SK-N-MC (cell line): ENCODE measurements at regions not wholly inside any gene's neighbourhood (a gene's known extent, or its start where the extent isn't known, plus 50 kb on each side); places are given as distances from the start of the nearest gene placed in this dataset.

Source experiments
- DNase-seq: peaks from one replicate; pipeline ENCODE4 v3.0.0-alpha.2; 2011; ENCODE audit warnings: low read depth, low spot score
- H3K27ac ChIP-seq: fragments of 200-600 bp; sonication (generic); 2 replicates; pipeline ENCODE4 v1.5.1; 2016; ENCODE audit warnings: mixed run types
- H3K36me3 ChIP-seq: fragments of 200-600 bp; sonication (generic); 2 replicates; pipeline ENCODE4 v1.6.1; 2017; ENCODE audit warnings: antibody characterized with exemption, low read length, mixed read lengths; ENCODE audit not compliant: insufficient read depth
- H3K4me3 ChIP-seq: fragments of 200-600 bp; sonication (generic); 2 replicates; pipeline ENCODE4 v1.5.1; 2016
- H3K9ac ChIP-seq: fragments of 200-600 bp; sonication (generic); 2 replicates; pipeline ENCODE4 v1.8.0; 2017; ENCODE audit warnings: mixed run types, mixed read lengths; ENCODE audit not compliant: insufficient read length
- H3K9me3 ChIP-seq: fragments of 200-600 bp; sonication (generic); 2 replicates; pipeline ENCODE4 v1.6.1; 2017; ENCODE audit warnings: low read depth, mild to moderate bottlenecking, antibody characterized with exemption, low read length, moderate library complexity, mixed read lengths
- EZH2 ChIP-seq: fragments of 200-600 bp; sonication (generic); IDR thresholded peaks from one replicate; pipeline ENCODE4 v1.6.1; 2017; ENCODE audit warnings: antibody characterized with exemption
- FOXP2 ChIP-seq: optimal IDR thresholded peaks from 2 replicates; pipeline ENCODE3; 2011; ENCODE audit warnings: mild to moderate bottlenecking, moderate library complexity; ENCODE audit not compliant: insufficient read depth; ENCODE audit errors: extremely low read length, control extremely low read depth
- POLR2AphosphoS5 ChIP-seq: IDR thresholded peaks from 2 replicates; pipeline ENCODE4 v1.6.1; 2012; ENCODE audit warnings: mild to moderate bottlenecking, low read depth, low read length, borderline replicate concordance

DNA sequence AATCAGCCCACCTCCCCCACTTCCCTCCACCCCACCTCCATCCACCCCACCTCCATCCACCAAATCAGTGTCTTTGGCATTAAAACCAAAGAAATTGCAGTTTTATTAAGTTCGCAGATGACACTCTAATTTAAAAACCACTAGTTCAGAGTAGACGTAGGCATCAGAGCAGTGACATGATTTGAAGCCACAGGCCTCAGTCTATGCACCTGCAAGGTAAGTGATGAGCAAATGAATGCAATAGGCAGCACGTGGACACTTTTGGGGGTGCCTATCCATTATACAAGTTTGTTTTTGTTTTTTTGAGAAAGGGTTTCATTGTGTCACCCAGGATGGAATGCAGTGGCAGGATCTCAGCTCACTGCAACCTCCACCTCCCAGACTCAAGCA is 88.0 kb upstream of the TRIM2 start:
- no peak for DNase-seq
- TF ChIP-seq POLR2AphosphoS5 (no peak), EZH2 (no peak), FOXP2 (no peak)
- Histone ChIP-seq H3K4me3 (no peak overlapping the region; the same call in 1 of the 2 replicates), H3K36me3 (no peaks in the 10 kb centered on the region), H3K27ac (no peak overlapping the region), H3K9ac (no peak overlapping the region), H3K9me3 (no peaks in the 10 kb centered on the region)

DNA sequence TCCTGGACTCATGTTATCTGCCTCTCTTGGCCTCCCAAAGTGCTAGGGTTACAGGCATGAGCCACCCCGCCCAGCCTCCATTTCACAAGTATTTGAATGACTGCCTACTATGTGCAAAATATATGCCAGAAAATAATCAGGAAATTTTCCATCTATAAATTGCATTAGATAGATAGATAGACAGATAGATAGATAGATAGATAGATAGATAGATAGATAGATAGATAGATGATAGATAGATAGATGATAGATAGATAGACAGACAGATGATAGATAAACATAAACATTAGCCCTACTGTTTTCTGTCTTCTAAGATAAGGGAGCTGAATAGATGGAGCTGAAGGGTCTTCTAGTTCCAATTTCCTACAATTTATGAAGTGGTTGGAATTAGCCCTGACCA is 87.4 kb upstream of the TRIM2 start:
- Histone ChIP-seq H3K4me3 (no peak overlapping the region), H3K9ac (no peak overlapping the region), H3K36me3 (no peaks in the 10 kb centered on the region), H3K9me3 (no peaks in the 10 kb centered on the region), H3K27ac (no peak overlapping the region)
- no peak for DNase-seq
- TF ChIP-seq FOXP2 (no peak), EZH2 (no peak), POLR2AphosphoS5 (no peak)

DNA sequence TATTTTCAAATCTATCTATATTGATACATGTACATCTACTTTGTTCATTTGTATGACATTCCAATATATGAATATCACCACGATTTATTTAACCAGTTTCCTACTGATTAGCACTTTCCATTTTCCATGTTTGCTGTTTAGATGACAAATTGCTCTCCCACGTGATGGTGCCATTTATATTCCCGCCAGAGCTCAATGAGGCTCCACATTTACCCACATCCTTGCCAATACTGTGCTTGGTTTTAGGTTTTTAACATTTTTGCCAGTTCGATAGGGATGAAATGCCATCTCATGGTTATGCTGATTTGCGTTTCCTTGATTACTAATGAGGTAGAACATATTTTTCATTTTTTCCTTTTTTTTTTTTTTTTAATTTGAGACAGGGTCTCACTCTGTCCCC is 86.7 kb upstream of the TRIM2 start:
- TF ChIP-seq EZH2 = no peak
- TF ChIP-seq FOXP2 = no peak
- TF ChIP-seq POLR2AphosphoS5 = no peak
- DNase-seq = no peak
- H3K9ac ChIP-seq = no peak overlapping the region
- no peak overlapping the region for H3K4me3 ChIP-seq
- H3K9me3 ChIP-seq = no peaks in the 10 kb centered on the region
- no peak overlapping the region for H3K27ac ChIP-seq
- no peaks in the 10 kb centered on the region for H3K36me3 ChIP-seq

GRCh38 chr4:153119626-153120025 is 84.6 kb upstream of the TRIM2 start:
- no peak overlapping the region for H3K9ac ChIP-seq
- H3K36me3 ChIP-seq = no peaks in the 10 kb centered on the region
- DNase-seq = no peak
- H3K27ac ChIP-seq = no peak overlapping the region
- no peak for TF ChIP-seq EZH2
- TF ChIP-seq FOXP2 = no peak
- TF ChIP-seq POLR2AphosphoS5 = no peak
- no peaks in the 10 kb centered on the region for H3K9me3 ChIP-seq
- no peak overlapping the region for H3K4me3 ChIP-seq

- Histone ChIP-seq H3K36me3 (no peaks in the 10 kb centered on the region), H3K4me3 (no peak overlapping the region), H3K27ac (no peak overlapping the region), H3K9ac (no peak overlapping the region), H3K9me3 (no peaks in the 10 kb centered on the region)
- DNase-seq = no peak
- TF ChIP-seq FOXP2 = no peak
- TF ChIP-seq EZH2 = no peak
- TF ChIP-seq POLR2AphosphoS5 = no peak
Measured at GRCh38 chr4:153120235-153120634, 84.0 kb upstream of the TRIM2 start.

DNA sequence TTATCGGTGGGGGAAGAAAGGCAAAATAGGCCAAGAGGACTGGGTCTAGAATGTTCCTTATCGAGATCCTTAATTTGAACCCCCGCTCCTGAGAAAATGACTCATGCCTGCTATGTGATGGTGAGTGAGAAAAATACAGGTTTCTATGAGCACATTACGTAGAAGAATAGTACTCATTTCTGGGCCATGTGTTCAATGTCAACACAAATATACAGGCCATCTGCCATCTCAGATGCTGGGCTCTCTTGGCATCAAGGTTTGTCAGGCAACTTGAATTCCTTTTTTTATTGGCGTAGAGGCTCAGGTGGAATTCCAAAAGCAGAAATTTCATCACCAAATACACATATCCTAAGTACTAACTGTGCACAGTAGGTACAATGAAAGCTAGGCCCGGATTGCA is 81.4 kb upstream of the TRIM2 start:
- no peak overlapping the region for H3K9ac ChIP-seq
- H3K27ac ChIP-seq = no peak overlapping the region
- no peak for TF ChIP-seq EZH2
- TF ChIP-seq POLR2AphosphoS5 = no peak
- TF ChIP-seq FOXP2 = no peak
- DNase-seq = no peak
- no peaks in the 10 kb centered on the region for H3K9me3 ChIP-seq
- no peak overlapping the region for H3K4me3 ChIP-seq
- H3K36me3 ChIP-seq = no peaks in the 10 kb centered on the region

DNA sequence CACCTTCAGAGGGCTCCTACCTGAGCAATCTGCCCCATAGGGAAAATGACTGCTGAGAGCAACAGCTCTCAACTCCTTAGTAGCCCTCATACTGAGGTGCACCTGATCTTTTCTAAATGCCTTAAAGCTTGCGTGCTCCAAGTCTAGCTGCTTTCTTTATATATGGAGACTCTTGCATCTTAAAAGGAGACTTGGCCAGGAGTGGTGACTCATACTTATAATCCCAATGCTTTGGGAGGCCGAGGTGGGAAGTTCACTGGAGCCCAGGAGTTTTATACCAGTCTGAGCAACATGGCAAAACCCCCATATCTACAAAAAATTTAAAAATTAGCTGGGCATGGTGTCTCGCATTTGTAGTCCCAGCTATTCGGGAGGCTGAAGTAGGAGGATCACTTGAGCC is 78.1 kb upstream of the TRIM2 start:
- Histone ChIP-seq H3K27ac (no peak overlapping the region), H3K9me3 (no peaks in the 10 kb centered on the region), H3K36me3 (no peaks in the 10 kb centered on the region), H3K4me3 (no peak overlapping the region), H3K9ac (no peak overlapping the region)
- DNase-seq = no peak
- no peak for TF ChIP-seq POLR2AphosphoS5
- TF ChIP-seq FOXP2 = no peak
- TF ChIP-seq EZH2 = no peak

DNA sequence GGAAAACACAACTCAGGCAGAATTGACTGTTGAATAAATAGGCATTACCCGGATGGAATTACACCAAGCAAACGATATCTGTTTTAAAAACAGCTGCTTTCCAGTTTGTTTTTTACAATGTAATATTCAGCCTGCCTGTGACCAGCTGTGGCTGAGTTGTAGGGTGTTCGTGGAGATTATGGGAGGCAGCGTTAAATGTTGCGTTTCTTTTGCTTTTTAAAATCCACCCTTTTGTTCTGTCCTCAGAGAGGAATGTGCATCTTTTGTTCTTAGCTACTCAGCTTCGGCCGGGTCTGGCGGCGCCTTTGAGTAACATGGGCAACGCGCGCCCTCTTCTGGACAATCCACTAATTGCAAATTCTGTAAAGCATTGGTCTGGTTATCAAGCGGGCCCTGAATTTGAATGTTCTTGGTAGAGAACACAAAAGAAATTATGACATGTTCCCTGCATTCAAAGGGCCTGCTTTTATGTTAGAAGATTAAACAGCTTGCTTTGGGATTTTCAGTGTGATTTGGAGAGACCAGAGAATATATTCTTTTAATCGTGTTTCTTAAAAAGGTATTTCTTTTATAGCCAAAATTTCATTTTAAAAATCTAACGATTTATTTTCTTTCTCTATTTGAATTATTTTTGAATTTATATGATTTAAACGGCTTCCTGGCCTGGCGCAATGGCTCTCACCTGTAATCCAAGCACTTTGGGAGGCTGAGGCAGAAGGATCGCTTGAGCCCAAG is 76.3 kb upstream of the TRIM2 start:
- Histone ChIP-seq H3K9ac (peak overlapping the region; percentile 63), H3K4me3 (peak overlapping the region; percentile 66), H3K27ac (peak overlapping the region; percentile 31; the same call in 1 of the 2 replicates), H3K36me3 (no peaks in the 10 kb centered on the region), H3K9me3 (no peaks in the 10 kb centered on the region)
- peak; percentile 78 for DNase-seq
- TF ChIP-seq FOXP2 = no peak
- TF ChIP-seq EZH2 = no peak
- no peak for TF ChIP-seq POLR2AphosphoS5

DNA sequence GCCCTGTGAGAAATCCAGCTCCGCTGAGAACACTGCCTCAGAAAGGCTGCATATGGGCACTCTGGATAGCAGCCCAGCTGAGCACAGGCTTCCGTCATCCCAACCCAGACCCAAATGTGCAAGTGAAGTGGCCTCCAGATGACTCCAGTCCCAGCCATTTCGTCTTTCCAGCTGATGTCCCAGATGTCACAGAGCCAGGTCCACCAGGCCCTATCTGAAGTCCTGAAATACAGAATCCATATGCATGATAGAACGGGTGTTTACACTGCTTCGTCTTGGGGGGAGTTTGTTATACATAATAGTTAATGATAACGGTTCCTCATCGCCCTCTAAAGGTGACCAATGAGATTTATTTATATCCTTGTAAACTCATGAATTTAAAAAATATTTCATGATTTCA is 72.6 kb upstream of the TRIM2 start:
- Histone ChIP-seq H3K27ac (no peak overlapping the region), H3K9me3 (no peaks in the 10 kb centered on the region), H3K36me3 (no peaks in the 10 kb centered on the region), H3K9ac (no peak overlapping the region), H3K4me3 (no peak overlapping the region)
- TF ChIP-seq FOXP2 (no peak), EZH2 (no peak), POLR2AphosphoS5 (no peak)
- no peak for DNase-seq
